GM18909 (cell line): ENCODE measurements at regions not wholly inside any gene's neighbourhood (a gene's known extent, or its start where the extent isn't known, plus 50 kb on each side); places are given as distances from the start of the nearest gene placed in this dataset.

Experiments used
- ATAC-seq: cut with Tn5 transposase; IDR thresholded peaks from one replicate; pipeline ENCODE4 v1.9.1; 2021; ENCODE audit warnings: mild to moderate bottlenecking; ENCODE audit not compliant: unreplicated experiment, poor library complexity

- no peak for ATAC-seq
These were observed 869.4 kb upstream of the NUDT12 start for GRCh38 chr5:104431981-104432380.

GRCh38 chr5:104431002-104431620 is 868.5 kb upstream of the NUDT12 start:
- ATAC-seq = no peak

GRCh38 chr5:104429911-104430310 is 867.3 kb upstream of the NUDT12 start:
- ATAC-seq = no peak

DNA sequence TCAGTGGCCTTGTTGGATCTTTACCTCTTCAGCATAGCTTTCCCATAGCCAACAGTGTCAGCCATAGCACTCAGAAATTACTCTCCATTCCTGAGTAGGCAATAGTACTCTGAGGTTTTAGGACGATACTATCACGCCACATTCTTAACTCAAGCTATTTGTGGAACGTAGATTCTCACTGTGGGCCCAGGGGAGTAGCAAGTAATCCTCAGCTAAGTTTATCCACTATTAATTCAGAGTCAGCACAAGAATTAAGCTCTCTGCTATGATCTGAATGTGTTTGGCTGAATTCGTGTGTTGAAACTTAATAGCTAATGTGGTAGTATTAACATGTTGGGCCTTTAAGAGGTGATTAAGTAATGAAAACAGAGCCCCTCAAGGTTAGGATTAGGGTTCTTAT is 858.8 kb upstream of the NUDT12 start:
- ATAC-seq = no peak

DNA sequence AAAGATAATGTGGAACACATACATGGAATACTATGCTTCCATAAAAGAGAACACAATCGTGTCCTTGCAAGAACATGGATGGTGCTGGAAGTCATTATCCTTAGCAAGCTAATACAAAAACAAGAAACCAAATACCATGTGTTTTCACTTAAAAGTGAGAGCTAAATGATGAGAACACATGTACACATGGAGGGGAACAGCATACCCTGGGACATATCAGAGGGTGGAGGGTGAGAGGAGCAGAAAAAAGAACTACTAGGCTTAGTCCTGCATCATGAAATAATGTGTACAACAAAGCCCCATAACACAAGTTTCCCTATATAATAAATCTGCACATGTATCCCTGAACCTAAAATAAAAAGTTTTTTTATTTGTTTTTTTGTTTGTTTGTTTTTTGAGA is 855.5 kb upstream of the NUDT12 start:
- ATAC-seq = no peak

DNA sequence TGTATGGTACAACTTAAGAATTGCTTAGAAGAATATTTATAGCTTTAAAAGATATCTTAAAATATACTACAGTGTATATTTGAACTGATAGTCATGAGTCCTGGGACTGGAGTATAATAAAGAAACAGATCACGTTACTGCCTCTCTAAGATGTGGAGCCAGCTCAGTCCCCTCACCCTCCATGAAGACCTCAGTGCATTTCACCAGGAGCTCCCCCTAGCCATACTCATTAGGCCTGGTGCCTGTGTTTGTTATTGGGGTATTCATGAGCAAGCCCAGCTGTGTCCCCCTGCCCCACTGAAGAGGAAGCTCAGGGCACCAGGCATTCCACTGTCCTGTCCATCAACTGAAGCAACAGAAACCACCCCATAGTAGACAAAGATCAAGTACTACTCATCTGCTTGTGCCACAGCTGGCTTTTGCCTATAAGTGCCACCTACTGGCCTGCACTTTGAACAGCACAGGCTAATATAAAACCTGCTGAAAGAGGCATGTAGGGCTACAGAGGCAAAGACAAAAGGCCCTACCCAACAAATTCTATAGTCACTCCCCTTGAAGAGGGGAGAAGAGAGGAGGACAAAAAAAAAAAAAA is 850.2 kb upstream of the NUDT12 start:
- no peak for ATAC-seq

DNA sequence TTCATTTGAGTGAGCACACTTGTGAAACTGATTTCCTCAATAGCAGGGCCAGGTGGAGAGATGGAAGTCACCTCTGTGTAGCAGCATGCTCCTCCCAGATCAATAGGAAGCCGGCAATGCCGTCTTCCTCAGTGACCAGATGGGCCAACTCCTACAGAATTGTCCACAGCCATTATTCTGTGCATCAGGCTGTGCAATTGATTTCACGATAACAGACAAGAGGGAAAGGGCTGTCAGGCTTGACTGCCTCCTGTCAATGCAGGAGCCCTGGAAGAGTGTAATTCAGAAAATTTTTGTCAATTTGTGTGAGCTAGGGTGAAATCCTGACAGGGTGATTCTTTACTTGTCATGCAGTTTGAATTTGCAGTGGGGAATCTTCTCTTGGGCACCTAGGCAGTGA is 838.4 kb upstream of the NUDT12 start:
- no peak for ATAC-seq

- no peak for ATAC-seq
These were observed 823.3 kb upstream of the NUDT12 start for GRCh38 chr5:104385906-104386305.

DNA sequence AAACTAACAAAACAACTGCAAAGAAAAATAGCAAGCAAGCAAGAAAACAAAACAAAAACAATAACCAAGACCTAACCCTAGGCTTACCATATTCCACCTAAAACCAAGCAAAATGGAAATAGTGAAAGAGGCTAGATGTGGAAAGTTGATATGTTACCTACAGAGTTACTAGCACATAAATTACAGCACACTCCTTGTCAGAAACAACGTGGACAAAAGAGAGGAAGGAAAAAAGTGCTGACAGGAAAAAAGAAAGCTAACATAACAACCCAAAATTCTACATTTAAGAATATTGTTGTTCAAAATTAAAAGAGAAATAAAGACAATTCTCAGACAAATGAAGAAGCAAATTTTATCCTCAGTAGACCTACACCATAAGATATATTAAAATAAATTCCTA is 812.8 kb upstream of the NUDT12 start:
- ATAC-seq = no peak

DNA sequence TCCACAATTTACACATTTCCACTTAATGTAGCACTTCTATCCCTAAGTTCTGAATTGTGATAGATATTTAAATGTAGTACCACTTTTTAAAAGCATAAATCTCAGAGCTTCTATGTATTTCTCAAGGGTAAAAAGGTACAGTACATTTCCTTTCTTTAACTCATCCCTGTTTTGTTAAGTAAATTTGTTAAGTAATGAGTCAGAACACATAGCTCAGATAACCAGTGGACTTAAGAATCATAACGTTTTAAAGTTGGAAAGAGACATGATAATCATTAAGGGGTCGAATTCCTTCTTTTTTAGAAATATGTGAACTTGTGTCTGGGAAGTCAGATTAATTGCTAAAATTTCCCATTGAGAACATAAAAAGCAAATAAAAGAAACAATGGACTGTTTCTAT is 810.2 kb upstream of the NUDT12 start:
- no peak for ATAC-seq

DNA sequence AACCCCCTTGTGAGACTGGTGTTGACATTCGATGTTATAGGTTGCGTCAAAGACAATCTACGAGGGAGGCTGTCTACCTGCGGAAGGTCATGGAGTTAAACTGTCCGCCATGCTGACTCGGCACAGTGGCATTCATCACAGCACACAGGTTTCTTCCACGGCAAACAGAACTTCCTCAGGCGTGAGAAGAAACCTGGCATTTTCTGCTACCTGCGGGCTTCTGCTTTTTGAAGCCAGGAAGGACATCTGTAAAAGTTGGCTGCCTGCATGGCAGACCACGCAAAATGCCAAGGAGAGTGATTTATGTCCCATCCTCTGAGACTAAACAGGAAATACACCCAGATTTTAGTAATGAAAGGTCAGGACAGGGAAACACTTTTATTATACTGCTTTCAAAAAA is 809.8 kb upstream of the NUDT12 start:
- ATAC-seq = no peak

DNA sequence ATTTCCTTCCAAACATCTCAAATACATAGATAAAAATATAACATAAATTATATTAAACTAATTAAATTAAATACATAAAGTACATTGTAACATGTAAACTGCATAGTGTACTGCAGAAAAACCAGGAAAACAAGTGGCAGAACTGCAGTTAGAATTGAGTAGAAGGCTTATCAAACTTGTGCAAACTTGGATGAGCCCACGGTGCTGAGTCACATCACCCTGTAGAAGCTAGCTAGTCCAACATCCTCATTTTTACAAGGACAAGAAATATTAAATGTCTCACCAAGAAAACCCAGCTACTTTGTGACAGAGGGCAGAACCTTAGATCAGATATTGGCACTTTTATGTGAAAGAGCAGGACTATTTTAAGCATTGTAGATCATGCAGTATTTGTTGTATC is 807.9 kb upstream of the NUDT12 start:
- no peak for ATAC-seq

DNA sequence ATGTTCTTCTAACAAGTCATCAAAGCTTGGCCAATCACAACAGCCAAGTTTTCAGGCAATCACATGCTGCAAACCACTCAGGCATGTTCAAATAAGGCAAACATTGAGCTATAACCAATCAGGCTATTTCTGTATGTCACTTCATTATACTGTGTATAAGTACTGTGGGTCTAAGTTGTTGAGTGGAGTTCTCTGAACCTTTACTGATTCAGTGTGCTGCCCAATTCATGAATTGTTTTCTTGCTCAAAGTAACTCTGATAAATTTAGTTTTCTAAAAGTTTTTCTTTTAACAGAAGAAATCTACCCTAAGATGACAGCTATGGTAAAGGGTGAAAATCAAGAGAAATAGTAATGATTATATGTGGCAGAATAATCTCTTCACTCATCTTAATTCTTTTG is 805.4 kb upstream of the NUDT12 start:
- ATAC-seq = no peak

- ATAC-seq = no peak
These were observed 801.0 kb upstream of the NUDT12 start for GRCh38 chr5:104363567-104363966.

- ATAC-seq = no peak
These were observed 799.3 kb upstream of the NUDT12 start for GRCh38 chr5:104361932-104362331.

DNA sequence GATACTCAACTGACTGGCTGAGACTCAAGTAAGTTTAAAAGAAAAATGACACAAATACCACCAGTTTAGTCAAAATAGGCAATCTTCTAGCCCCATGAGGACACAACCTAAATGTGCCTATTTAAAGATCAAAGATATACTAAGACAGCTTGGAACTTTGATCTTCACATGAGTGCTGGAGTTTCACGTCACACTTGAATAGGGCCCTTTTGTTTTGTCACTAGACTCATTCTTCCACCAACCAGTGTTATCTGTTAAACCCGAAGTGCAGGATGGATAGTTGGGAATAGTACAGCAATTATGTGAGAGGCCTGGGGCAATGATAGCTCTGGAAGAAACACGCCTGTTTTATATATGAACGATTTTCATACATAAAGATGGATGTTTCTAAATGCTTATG is 792.8 kb upstream of the NUDT12 start:
- ATAC-seq = no peak

GRCh38 chr5:104353371-104353770 is 790.8 kb upstream of the NUDT12 start:
- ATAC-seq = no peak

GRCh38 chr5:104352954-104353353 is 790.4 kb upstream of the NUDT12 start:
- ATAC-seq = no peak

- no peak for ATAC-seq
These were observed 784.6 kb upstream of the NUDT12 start for GRCh38 chr5:104347119-104347708.

- no peak for ATAC-seq
These were observed 782.8 kb upstream of the NUDT12 start for GRCh38 chr5:104345222-104346016.

DNA sequence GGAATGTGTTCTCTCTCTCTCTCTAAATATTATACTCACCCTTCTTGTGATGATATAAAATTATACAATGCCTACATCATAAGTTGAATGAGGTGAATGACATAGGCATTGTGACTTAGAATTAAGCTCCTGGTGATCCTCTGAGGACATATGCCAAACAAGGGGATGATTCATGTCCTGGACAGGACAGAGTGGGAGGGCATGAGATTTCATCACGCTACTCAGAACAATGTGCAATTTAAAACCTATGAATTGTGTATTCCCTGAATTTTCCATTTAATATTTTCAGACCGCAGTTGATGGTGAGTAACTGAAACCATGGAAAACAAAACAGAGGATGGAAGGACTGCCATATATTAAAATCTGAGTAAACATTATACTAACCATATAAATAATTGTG is 782.2 kb upstream of the NUDT12 start:
- no peak for ATAC-seq
